ENCODE measurements at regions not wholly inside any gene's neighbourhood (a gene's known extent, or its start where the extent isn't known, plus 50 kb on each side); places are given as distances from the start of the nearest gene placed in this dataset.

GRCh38 chr7:17396692-17397091, 98.2 kb downstream of the AHR start:
- CTCF ChIA-PET: no interaction called here
- POLR2A ChIA-PET: no interaction called here
- in situ Hi-C loops (cut with HindIII; ENCODE audit: low pct_unique_long_range_greater_than_20kb, low sequenced_read_pairs) (no loop called here), intact Hi-C loops (cut with micrococcal nuclease; ENCODE audit: unreplicated experiment) (no loop called here)
- BruUV-seq (replicated peaks): no TSS peak
- Histone ChIP-seq H3K36me3 (ENCODE audit: control insufficient read depth, insufficient read depth, low read length) (no peaks in the 10 kb centered on the region), H3K27me3 (ENCODE audit: control insufficient read depth, insufficient read depth, low read length) (no peaks in the 10 kb centered on the region), H3K4me3 (ENCODE audit: low read depth in 2 of 2, low read length in 2 of 2) (no peak overlapping the region), H3K4me1 (ENCODE audit: control insufficient read depth, insufficient read depth, low read length) (no peaks in the 10 kb centered on the region), H3K27ac (ENCODE audit: low read length) (no peak overlapping the region), H3K9me3 (ENCODE audit: control insufficient read depth, insufficient read depth, low read depth, low read length) (no peaks in the 10 kb centered on the region; the same call in 1 of the 2 replicates)
- no peak for TF ChIP-seq TCF7L2 (IDR thresholded peaks at IDR 0.05; ENCODE audit: low read depth, low read length)
- no peak for TF ChIP-seq REST (IDR thresholded peaks at IDR 0.05; ENCODE audit: insufficient read depth in 1 of 2, low read depth in 2 of 2, low read length in 1 of 2)
- TF ChIP-seq POLR2AphosphoS5 (IDR thresholded peaks at IDR 0.05; ENCODE audit: low read depth, low read length): no peak
- TF ChIP-seq SIN3A (IDR thresholded peaks at IDR 0.05; ENCODE audit: borderline replicate concordance, insufficient read depth, low read depth, low read length): no peak
- TF ChIP-seq CTCF (IDR thresholded peaks at IDR 0.05): no peak
- DNase-seq (ENCODE audit: low read depth, low spot score) (no peak), ATAC-seq (no peak)

- TF ChIP-seq REST (IDR thresholded peaks at IDR 0.05; ENCODE audit: insufficient read depth in 1 of 2, low read depth in 2 of 2, low read length in 1 of 2) (no peak), CTCF (IDR thresholded peaks at IDR 0.05) (no peak), POLR2AphosphoS5 (IDR thresholded peaks at IDR 0.05; ENCODE audit: low read depth, low read length) (no peak), SIN3A (IDR thresholded peaks at IDR 0.05; ENCODE audit: borderline replicate concordance, insufficient read depth, low read depth, low read length) (no peak), TCF7L2 (IDR thresholded peaks at IDR 0.05; ENCODE audit: low read depth, low read length) (no peak)
- Histone ChIP-seq H3K27ac (ENCODE audit: low read length) (no peak overlapping the region), H3K27me3 (ENCODE audit: control insufficient read depth, insufficient read depth, low read length) (no peaks in the 10 kb centered on the region), H3K36me3 (ENCODE audit: control insufficient read depth, insufficient read depth, low read length) (no peaks in the 10 kb centered on the region), H3K4me3 (ENCODE audit: low read depth in 2 of 2, low read length in 2 of 2) (no peak overlapping the region), H3K4me1 (ENCODE audit: control insufficient read depth, insufficient read depth, low read length) (no peaks in the 10 kb centered on the region), H3K9me3 (ENCODE audit: control insufficient read depth, insufficient read depth, low read depth, low read length) (no peaks in the 10 kb centered on the region)
- intact Hi-C loops (cut with micrococcal nuclease; ENCODE audit: unreplicated experiment): no loop called here
- DNase-seq (ENCODE audit: low read depth, low spot score) (no peak), ATAC-seq (no peak)
- in situ Hi-C loops (cut with HindIII; ENCODE audit: low pct_unique_long_range_greater_than_20kb, low sequenced_read_pairs): no loop called here
- POLR2A ChIA-PET: no interaction called here
- no TSS peak for BruUV-seq (replicated peaks)
- CTCF ChIA-PET: no interaction called here
Observed at GRCh38 chr7:17401791-17402627, 103.6 kb downstream of the AHR start.
